ENCODE measurements at regions not wholly inside any gene's neighbourhood (a gene's known extent, or its start where the extent isn't known, plus 50 kb on each side); places are given as distances from the start of the nearest gene placed in this dataset.

DNA sequence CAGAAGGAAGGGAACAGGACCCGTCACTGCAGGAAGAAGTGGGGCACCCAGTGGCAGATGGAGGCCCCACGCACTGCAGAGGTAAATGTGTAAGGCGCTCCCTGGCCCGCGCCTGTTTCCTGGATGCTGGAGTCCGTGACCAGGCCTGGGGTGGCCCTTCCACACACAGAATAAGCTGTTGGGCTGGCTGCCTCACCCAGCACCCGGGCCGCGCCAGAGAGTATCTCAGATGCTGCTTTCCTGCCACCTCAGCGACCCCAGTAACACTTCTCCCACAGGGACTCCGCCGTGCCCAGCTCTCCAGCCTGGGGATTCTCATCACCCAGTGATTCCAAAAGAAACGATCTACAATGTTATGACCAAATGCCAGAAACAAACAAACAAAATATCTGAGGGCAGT lies 1993.1 kb downstream of the TP53TG3F start:
- TF ChIP-seq, protein P1, sequence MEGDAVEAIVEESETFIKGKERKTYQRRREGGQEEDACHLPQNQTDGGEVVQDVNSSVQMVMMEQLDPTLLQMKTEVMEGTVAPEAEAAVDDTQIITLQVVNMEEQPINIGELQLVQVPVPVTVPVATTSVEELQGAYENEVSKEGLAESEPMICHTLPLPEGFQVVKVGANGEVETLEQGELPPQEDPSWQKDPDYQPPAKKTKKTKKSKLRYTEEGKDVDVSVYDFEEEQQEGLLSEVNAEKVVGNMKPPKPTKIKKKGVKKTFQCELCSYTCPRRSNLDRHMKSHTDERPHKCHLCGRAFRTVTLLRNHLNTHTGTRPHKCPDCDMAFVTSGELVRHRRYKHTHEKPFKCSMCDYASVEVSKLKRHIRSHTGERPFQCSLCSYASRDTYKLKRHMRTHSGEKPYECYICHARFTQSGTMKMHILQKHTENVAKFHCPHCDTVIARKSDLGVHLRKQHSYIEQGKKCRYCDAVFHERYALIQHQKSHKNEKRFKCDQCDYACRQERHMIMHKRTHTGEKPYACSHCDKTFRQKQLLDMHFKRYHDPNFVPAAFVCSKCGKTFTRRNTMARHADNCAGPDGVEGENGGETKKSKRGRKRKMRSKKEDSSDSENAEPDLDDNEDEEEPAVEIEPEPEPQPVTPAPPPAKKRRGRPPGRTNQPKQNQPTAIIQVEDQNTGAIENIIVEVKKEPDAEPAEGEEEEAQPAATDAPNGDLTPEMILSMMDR (IDR thresholded peaks at IDR 0.05 in 4 of 5, conservative IDR thresholded peaks at IDR 0.05 in 1 of 5), result no peak
- TF ChIP-seq POLR2A (IDR thresholded peaks at IDR 0.05), result no peak

Data from gastrocnemius medialis (tissue), 4 donors.